GM12878 (cell line): ENCODE measurements at regions not wholly inside any gene's neighbourhood (a gene's known extent, or its start where the extent isn't known, plus 50 kb on each side); places are given as distances from the start of the nearest gene placed in this dataset.

ENCODE experiments used
- ATAC-seq: fragments of 200-7000 bp; cut with Tn5 transposase; 3 replicates; pipeline ENCODE4 v1.9.1; 2020; ENCODE audit warnings: mild to moderate bottlenecking, moderate library complexity
- BruUV-seq: library from RNA; stranded (reverse); fragments of 400-500 nt; replicated peaks from 2 replicates; lab custom pipeline; 2021; lab: Mats Ljungman, UMichigan
- CTCF ChIA-PET: fragments of 300-600 bp; sonication (Branson Sonifier 250); formaldehyde crosslinking; extraction: SDS; loops from one replicate; lab custom pipeline; 2021; ENCODE audit warnings: inconsistent platforms; lab: Yijun Ruan, JAX
- POLR2A ChIA-PET: fragments of 350-600 bp; formaldehyde crosslinking; extraction: SDS; loops from one replicate; lab custom pipeline; 2021; ENCODE audit warnings: inconsistent platforms; lab: Charles Lee
- RAD21 ChIA-PET: fragments of 300-600 bp; sonication (Branson Sonifier 250); formaldehyde crosslinking; loops from one replicate; lab custom pipeline; 2023; ENCODE audit warnings: antibody characterized with exemption; ENCODE audit not compliant: unreplicated experiment; lab: Charles Lee
- SMC1A ChIA-PET: fragments of 300-600 bp; sonication (Branson Sonifier 250); formaldehyde crosslinking; loops from one replicate; lab custom pipeline; 2023; ENCODE audit not compliant: unreplicated experiment, uncharacterized antibody; lab: Charles Lee
- DNase-seq: peaks from one replicate; pipeline ENCODE4 v3.0.0-alpha.2; 2011; ENCODE audit warnings: low read depth, low spot score
- FAIRE-seq: peaks from 3 replicates; lab custom pipeline; 2011; peaks lifted over from hg19 to GRCh38; lab: Jason Lieb, UNC
- H2AFZ ChIP-seq: 2 replicates; pipeline ENCODE4 v1.6.0; 2011; ENCODE audit warnings: low read depth, low read length, control low read depth; ENCODE audit not compliant: control insufficient read depth
- H3K27ac ChIP-seq: 2 replicates; pipeline ENCODE4 v1.5.1; 2011; ENCODE audit warnings: control low read depth; ENCODE audit not compliant: control insufficient read depth, insufficient read depth
- H3K27me3 ChIP-seq, 2 experiments: replicated peaks in 1 of 2; 2 replicates each; pipeline versions ENCODE4 v1.6.0 to v1.6.1; 2011; ENCODE audit warnings: low read length in 1 of 2; ENCODE audit not compliant: control insufficient read depth in 2 of 2, insufficient read depth in 2 of 2
- H3K36me3 ChIP-seq, 2 experiments: 2 replicates each; pipeline ENCODE4 v1.5.1; 2011; ENCODE audit warnings: low read length in 1 of 2; ENCODE audit not compliant: control insufficient read depth in 2 of 2, insufficient read depth in 2 of 2
- H3K4me1 ChIP-seq: 2 replicates; pipeline ENCODE4 v1.6.1; 2011; ENCODE audit warnings: mild to moderate bottlenecking, low read length, moderate library complexity, mixed read lengths; ENCODE audit not compliant: control insufficient read depth, insufficient read depth
- H3K4me2 ChIP-seq: 2 replicates; pipeline ENCODE4 v1.6.0; 2011; ENCODE audit warnings: control low read depth; ENCODE audit not compliant: control insufficient read depth, insufficient read depth
- H3K4me3 ChIP-seq: fragments of 200-600 bp; sonication (generic); 2 replicates; pipeline ENCODE4 v1.5.1; 2016
- H3K79me2 ChIP-seq: 2 replicates; pipeline ENCODE4 v1.6.0; 2011; ENCODE audit warnings: low read length; ENCODE audit not compliant: control insufficient read depth, insufficient read depth
- H3K9ac ChIP-seq: 2 replicates; pipeline ENCODE4 v1.8.0; 2011; ENCODE audit warnings: low read length, control low read depth, mixed read lengths; ENCODE audit not compliant: control insufficient read depth, insufficient read depth
- H3K9me3 ChIP-seq: replicated peaks from 3 replicates; pipeline ENCODE4 v1.5.1; 2011; ENCODE audit warnings: mild to moderate bottlenecking, low read length; ENCODE audit not compliant: control insufficient read depth, insufficient read depth
- H4K20me1 ChIP-seq: 2 replicates; pipeline ENCODE4 v1.6.0; 2011; ENCODE audit not compliant: control insufficient read depth, insufficient read depth
- ATF7 ChIP-seq: fragments of 450-650 bp; IDR thresholded peaks from 2 replicates; pipeline ENCODE4 v1.6.1; 2016; ENCODE audit warnings: low read depth, mild to moderate bottlenecking
- BRCA1 ChIP-seq: IDR thresholded peaks from 2 replicates; pipeline ENCODE4 v1.6.1; 2011; ENCODE audit warnings: low read depth, low read length, improper control_type of control experiment
- CHD4 ChIP-seq: fragments of 200-600 bp; sonication (generic); IDR thresholded peaks from 2 replicates; pipeline ENCODE4 v1.6.1; 2016; ENCODE audit warnings: mild to moderate bottlenecking
- HDGF ChIP-seq: fragments of 450-650 bp; IDR thresholded peaks from 2 replicates; pipeline ENCODE4 v1.6.1; 2016; ENCODE audit warnings: antibody characterized with exemption
- MLLT1 ChIP-seq: fragments of 450-650 bp; IDR thresholded peaks from 2 replicates; pipeline ENCODE4 v1.6.1; 2016; ENCODE audit warnings: mild to moderate bottlenecking
- NR2C2 ChIP-seq: IDR thresholded peaks from 2 replicates; pipeline ENCODE4 v1.6.1; 2011; ENCODE audit warnings: borderline replicate concordance, low read depth; ENCODE audit not compliant: control insufficient read depth, insufficient read length
- NRF1 ChIP-seq: conservative IDR thresholded peaks from 2 replicates; pipeline ENCODE4 v1.6.1; 2011; ENCODE audit warnings: mild to moderate bottlenecking, low read depth, low read length, improper control_type of control experiment
- RAD21 ChIP-seq: IDR thresholded peaks from 2 replicates; pipeline ENCODE4 v1.6.1; 2011; ENCODE audit warnings: mild to moderate bottlenecking, low read depth, low read length, moderate library complexity; ENCODE audit not compliant: insufficient read depth
- SKIL ChIP-seq: fragments of 450-650 bp; IDR thresholded peaks from 2 replicates; pipeline ENCODE4 v1.6.1; 2017; ENCODE audit warnings: mild to moderate bottlenecking, low read depth, inconsistent platforms; ENCODE audit not compliant: poor library complexity, severe bottlenecking
- SMAD1 ChIP-seq: fragments of 450-650 bp; IDR thresholded peaks from 2 replicates; pipeline ENCODE4 v1.6.1; 2018; ENCODE audit warnings: mild to moderate bottlenecking, low read depth; ENCODE audit not compliant: partially characterized antibody
- SPI1 ChIP-seq: IDR thresholded peaks from 2 replicates; pipeline ENCODE4 v1.6.1; 2011; ENCODE audit warnings: low read depth, mild to moderate bottlenecking, low read length, moderate library complexity, borderline replicate concordance; ENCODE audit not compliant: insufficient read depth
- SREBF1 ChIP-seq: IDR thresholded peaks from 2 replicates; pipeline ENCODE4 v1.6.1; 2012; ENCODE audit warnings: mild to moderate bottlenecking, low read length
- TCF3 ChIP-seq: IDR thresholded peaks from 2 replicates; pipeline ENCODE4 v1.6.1; 2012; ENCODE audit warnings: low read depth, mild to moderate bottlenecking, low read length, borderline replicate concordance; ENCODE audit not compliant: insufficient read depth
- YY1 ChIP-seq: IDR thresholded peaks from 2 replicates; pipeline ENCODE4 v1.6.1; 2011; ENCODE audit warnings: low read depth, mild to moderate bottlenecking, low read length
- WGBS: methylation state at CpG from one replicate; pipeline ENCODE4 v1.1.6; 2016; ENCODE audit warnings: low lambda C conversion rate; ENCODE audit not compliant: insufficient replicate concordance, insufficient coverage; ENCODE audit errors: missing lambda C conversion rate; 5-methylcytosine and 5-hydroxymethylcytosine counted together
- in situ Hi-C: fragments of 300-500 bp; cut with MboI; formaldehyde crosslinking; loops from 9 replicates; pipeline ENCODE4 v1.14.3; 2018; ENCODE audit warnings: mixed read lengths
- intact Hi-C: fragments of 100-400 bp; cut with micrococcal nuclease; formaldehyde crosslinking; loops from one replicate; pipeline ENCODE4 v1.14.2; 2022; ENCODE audit not compliant: unreplicated experiment

DNA sequence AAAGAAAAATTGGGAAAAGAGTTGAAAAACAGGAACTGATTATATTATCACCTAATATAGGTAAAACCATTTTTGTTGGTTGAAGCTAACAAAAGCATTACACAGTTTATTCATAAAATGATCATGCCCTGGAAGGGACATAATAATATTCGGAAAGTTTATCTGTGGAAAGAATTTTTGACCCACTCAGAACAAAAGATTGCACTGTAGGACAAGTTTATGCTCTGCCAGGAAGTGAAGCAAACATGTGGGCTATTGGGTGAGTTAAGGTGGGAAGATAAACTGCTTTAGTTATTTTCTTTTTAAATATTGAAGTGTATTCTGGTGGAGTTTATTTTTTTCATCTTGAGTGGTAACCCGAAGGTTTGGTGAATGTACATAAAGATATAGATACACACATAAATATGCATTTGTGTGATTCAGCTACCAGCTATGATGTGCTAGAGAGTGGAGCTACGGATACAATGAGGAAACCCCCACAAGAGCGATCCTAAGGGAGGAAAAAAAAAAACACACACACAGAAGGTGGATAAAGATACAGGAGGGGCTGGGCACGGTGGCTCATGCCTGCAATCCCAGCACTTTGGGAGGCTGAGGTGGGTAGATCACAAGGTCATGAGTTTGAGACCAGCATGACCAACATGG lies 506.4 kb upstream of the THBS1 start:
- H3K27ac ChIP-seq: no peak overlapping the region
- no peak overlapping the region for H3K9ac ChIP-seq
- ChIA-PET SMC1A (no interaction called here), POLR2A (no interaction called here), RAD21 (no interaction called here), CTCF (interaction anchor here (0.8 kb wide), 1 partner anchor 15 kb away, joined by 4 read pairs; no protein-coding TSS in a partner anchor)
- no peaks in the 10 kb centered on the region for H3K27me3 ChIP-seq
- no peak overlapping the region for H3K4me3 ChIP-seq
- H3K4me1 ChIP-seq: no peaks in the 10 kb centered on the region
- no TSS peak for BruUV-seq
- no peaks in the 10 kb centered on the region for H3K9me3 ChIP-seq
- DNase-seq (no peak), ATAC-seq (no peak), FAIRE-seq (no peak)
- H3K36me3 ChIP-seq: no peaks in the 10 kb centered on the region
- in situ Hi-C loops (no loop called here), intact Hi-C loops (no loop called here)
- 6% methylated on average over 4 of the region's 5 CpGs for WGBS
- no peaks in the 10 kb centered on the region for H3K79me2 ChIP-seq
- TF ChIP-seq CHD4 (no peak), BRCA1 (no peak), HDGF (no peak), NR2C2 (no peak), YY1 (no peak), ATF7 (no peak), SMAD1 (no peak), NRF1 (no peak), SPI1 (no peak), RAD21 (no peak), MLLT1 (no peak), SREBF1 (no peak), TCF3 (no peak), SKIL (no peak)
- H2AFZ ChIP-seq: no peak overlapping the region
- no peaks in the 10 kb centered on the region for H4K20me1 ChIP-seq
- H3K4me2 ChIP-seq: no peak overlapping the region
